ENCODE measurements at regions not wholly inside any gene's neighbourhood (a gene's known extent, or its start where the extent isn't known, plus 50 kb on each side); places are given as distances from the start of the nearest gene placed in this dataset.
"Not testable (repeated sequence)": the region's sequence is repeated elsewhere in the genome, so short reads cannot be mapped to it uniquely, and the experiment has no call there.

DNA sequence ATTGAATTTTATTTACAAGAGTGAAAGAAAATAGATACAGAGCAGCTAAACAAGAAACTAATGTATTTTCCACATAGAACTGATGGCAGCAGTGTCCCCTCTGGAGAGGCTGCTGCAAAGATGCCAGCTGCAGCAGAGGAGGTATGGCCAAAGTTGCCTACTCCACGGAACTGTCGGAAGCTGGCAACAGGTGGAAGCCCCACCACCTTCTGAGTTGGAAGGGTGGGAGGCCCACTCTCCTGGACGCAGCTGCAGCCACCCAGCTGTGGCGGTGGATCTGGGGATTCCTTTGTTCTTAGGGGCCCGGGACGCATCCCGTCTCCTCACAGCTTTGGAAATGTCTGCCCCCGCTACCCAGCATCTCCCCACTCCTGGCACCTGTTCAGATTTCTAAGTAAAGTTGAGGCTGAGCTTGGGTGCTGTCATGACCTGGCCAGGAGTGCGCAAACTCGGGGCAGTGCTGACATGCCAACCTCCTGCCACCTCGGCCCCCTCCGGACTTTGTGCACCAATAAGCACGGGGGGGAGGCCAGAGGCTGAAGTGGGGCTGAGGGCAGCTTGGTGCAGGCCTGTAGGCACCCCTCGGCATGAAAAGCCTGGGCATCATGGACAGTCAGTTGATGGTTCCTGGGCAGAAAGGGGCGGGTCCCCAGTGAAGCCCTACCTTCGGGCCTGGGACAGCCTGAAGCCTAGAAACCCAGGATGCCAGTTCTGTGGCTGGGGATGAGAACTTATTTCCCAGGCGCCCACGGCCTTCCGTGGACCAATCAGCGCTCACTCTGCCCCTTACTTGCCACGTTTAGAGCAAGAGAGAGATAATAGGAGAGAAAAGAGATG is 1071.4 kb downstream of the JRKL start:
- DNase-seq (ENCODE audit: insufficient read length, low spot score) = no peak
- no peak for FAIRE-seq

DNA sequence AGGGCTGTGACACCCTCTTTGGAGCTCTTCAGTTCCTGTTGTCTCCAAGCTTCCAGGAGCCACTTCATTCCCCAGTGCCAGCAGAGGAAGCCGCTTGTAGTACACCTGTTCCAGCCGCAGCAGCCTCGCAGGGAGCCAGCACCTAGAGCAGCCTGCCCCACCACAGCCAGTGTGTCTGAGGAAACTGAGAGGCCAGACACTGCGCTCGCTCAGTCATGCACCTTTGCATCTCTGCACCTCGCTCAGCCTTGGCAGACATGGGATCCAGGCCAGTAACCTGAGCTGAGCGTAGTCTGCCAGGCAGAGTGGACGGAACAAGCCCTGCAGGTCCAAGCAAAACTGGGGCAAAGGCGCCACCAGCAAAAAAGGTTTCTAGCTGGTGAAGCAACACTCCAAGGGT is 1072.1 kb downstream of the JRKL start:
- FAIRE-seq (no peak), DNase-seq (ENCODE audit: insufficient read length, low spot score) (no peak)

DNA sequence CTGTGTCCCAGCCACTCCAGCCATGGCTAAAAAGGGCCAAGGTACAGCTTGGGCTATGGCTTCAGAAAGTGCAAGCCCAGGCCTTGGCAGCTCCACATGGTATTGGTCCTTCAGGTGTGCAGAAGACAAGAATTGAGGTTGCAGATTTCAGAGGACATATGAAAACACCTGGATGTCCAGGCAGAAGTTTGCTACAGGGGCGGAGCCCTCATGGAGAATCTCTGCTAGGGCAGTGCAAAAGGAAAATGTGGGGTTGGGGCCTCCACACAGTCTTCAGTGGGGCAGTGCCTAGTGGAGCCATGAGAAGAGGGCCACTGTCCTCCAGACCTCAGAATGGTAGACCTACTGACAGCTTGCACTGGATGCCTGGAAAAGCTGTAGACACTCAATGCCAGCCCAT is 1074.1 kb downstream of the JRKL start:
- FAIRE-seq (no peak), DNase-seq (ENCODE audit: insufficient read length, low spot score) (no peak)

DNA sequence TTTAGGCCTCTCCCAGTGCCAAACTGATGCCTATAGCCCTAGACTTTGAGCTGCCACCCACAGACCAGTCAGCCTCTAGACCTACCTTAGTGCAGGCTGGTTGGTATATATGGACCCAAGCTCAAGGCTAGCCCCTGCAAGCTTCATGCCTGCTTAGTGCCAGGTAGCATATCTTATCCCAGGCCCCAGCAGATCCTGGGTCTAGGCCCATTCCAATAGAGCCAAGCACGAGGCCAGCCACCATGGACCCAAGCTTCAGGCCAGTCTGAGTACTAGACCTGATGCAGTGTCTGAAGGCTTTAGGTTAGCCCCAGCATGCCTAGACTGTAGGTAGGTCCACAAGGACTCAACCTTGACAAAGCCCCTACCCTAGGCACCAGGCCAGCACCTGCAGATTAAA is 1081.7 kb downstream of the JRKL start:
- DNase-seq (ENCODE audit: insufficient read length, low spot score) = no peak
- FAIRE-seq = no peak

DNA sequence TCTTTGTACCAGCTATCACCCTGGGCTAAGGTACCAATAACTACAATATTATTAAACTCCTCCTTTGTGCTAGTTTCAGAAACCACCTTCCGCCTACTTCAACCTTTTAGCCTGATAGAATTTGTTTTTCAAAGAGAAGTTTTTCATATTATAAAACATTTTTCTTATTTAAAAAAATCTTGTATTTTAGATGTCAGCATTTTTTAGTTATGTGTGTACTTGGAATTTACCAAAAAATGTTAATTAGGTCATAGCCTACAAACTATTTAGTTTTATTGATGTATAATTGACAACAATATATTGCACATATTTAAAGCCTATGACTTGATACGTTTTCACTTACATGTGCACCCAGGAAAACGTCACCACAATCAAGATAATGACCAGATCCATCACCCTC is 1097.6 kb downstream of the JRKL start:
- DNase-seq (ENCODE audit: insufficient read length, low spot score) (no peak), FAIRE-seq (no peak)

DNA sequence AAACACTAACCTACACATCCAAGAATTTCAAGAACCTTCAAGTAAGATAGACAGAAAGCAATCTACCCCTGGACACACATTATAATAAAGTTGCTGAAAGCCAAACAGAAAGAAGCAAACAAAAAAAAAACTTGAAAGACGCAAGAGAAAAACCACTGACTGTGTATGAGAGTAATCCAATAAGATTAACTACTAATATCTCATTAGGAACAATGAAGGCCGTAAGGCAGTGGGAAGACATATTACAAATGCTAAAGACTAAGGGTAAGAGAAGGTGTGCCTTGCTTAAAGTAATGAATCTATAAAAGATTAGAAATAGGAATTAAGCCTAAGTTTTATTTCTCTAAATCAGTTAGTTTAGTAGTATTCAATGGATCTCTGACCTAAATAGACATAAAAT is 1109.1 kb downstream of the JRKL start:
- no peak for DNase-seq (ENCODE audit: insufficient read length, low spot score)
- FAIRE-seq = no peak

DNA sequence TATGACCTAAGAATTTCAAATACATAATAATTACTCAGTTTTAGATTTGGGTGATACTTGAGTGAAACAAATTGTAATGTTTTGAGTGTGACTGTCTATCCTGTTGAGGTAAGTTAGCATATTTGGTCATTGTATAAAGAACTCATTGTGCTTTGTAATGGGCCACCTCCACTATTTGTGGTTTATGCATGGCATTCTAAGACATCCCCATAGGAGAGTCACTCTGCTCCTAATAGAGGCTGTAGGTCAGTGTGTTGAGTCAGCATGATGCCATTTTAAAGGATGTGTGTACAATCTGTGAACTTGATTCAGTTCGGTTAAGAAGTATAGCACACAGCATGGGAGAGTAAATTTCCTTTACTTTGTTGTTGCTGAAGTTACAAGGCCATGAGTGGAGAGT is 1112.4 kb downstream of the JRKL start:
- DNase-seq (ENCODE audit: insufficient read length, low spot score) = no peak
- no peak for FAIRE-seq

DNA sequence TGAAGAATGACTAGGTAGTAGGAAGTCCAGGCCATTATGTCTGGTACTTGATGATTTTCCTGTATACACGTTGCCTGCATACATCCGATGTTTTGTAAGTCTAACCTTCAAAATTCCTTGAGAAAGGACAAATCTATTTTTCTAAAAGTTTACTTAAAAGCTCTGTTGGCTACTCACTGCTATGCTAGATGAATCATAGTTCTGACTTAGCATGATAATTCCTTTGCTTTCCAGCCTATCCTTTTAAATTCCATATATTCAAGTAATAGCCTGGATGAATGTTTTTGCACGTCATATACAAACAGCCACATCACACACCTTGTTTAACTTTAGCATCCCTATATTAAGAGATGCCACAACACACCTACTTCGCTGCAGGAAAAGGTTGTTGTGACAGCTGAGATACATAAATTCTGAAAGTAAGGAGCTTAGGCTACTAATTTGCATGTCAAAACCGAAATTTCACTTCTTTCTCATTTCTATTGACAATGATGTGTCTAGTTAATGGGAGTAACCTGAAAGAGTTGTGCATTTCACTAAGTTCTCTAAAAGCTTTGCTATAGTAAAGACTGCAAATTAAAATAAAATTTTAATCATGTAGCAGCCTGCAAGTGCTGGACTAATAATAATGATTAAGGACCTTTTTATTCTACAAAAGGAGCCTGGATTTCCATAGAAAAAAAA is 1116.4 kb downstream of the JRKL start:
- FAIRE-seq (no peak), DNase-seq (ENCODE audit: insufficient read length, low spot score) (no peak)

DNA sequence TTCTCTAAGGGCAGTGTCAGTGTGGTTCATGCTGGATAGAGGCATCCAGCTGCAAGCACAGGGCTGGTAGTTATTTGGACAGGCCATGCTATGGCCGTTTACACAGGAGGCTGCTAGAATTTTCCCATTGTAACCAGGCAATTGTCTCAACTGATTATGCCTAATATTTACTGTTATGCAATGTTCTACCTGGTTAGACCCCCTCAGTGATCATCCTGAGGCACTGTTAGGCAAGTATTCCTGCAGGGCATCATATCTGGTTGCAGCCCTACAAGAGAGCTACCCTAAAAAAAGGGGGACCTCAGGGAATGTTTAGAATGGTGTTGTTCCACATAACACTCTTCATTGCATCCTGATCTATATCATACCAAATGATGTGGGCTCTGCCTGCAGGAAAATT is 1124.6 kb downstream of the JRKL start:
- FAIRE-seq (no peak), DNase-seq (ENCODE audit: insufficient read length, low spot score) (no peak)

DNA sequence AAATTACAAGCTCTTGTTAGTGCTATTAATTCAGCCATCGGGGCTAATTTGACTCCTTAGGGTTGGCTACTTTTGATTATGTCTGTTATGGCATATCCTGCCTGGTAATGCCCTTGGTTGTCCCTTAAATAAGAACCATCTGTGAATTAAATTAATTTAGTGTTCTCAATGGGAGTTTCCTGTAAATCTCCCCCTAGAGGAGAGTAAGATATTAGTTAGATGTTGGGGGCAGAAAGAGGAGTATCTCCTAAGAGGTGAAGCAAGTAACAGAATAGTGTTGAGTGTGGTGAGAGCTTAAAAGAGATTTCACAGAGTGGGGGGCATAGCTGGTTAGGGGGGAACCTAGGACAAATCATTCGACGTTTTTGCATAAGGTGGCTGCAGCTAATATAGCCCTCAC is 1126.9 kb downstream of the JRKL start:
- DNase-seq (ENCODE audit: insufficient read length, low spot score) (no peak), FAIRE-seq (no peak)

DNA sequence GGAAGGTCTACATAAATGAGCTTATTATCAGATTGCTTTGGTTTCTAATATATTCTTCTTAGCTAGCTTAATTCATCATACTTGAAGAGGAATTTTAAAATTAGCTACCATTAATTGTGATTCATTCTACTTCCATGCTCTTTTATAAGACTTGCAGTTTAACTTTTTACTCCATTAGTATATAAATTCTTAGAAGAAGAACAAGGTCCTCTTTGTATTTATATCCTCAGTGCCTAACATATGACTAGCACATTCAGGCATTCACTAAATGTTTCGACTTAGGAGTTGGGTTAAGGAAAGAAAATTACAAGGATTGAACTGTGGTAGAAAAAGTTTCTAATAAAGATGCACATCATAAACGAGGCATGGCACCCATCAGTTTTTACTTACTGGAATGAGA is 1135.5 kb downstream of the JRKL start:
- no peak for DNase-seq (ENCODE audit: insufficient read length, low spot score)

DNA sequence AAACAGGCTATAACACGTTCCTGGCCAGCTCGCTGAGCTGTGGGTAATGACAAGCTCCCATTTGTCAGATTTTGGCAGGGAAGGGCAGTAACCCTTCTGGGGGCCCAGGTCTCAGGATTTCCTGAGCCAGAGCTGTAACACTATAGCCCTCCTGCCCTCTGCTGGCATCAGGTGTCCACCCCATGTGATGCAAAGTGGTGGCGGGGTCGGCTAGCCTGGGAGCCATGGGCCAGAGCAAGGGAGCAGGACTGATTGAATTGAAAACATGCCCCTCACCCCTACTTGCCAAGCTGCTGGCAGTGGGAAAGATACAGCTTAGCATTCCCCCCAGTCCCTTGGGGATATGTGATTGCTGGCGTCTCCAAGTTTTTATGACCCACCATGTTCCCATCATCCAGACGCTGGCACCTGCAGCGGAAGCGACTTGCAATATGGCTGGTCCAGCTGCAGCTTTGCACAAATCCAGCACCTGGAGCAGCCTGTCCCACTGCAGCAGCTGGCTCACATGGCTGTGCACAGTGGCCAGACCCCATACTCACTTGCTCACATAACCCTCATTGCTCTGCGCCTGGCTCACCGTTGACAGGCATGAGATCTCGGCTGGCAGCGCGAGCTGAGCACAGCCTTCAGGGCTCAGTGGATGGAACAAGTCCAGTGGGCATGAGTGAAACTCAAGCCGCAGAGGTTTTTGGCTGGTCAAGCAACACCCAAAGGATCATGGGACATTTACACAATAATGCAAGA is 1147.8 kb downstream of the JRKL start:
- FAIRE-seq (no peak), DNase-seq (ENCODE audit: insufficient read length, low spot score) (no peak)

More for the DNA sequence above, 1135.5 kb downstream of the JRKL start:
- no peak for FAIRE-seq

DNA sequence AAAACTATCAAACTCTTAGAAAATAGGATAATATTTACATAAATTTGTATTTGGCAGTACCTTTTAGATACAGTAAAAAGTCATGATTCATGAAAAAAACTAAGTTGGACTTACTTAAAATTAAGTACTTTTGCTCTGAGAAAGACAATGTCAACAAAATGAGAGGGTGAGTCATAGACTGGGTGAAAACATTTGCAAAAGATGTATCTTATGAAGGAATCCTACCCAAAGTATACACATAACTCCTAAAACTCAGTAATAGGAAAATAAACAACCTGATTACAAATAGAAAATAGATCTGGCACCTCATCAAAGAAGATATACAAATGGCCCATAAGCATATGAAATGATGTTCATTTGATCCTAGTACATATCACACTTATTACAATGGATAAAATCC is 1154.6 kb downstream of the JRKL start:
- no peak for DNase-seq (ENCODE audit: insufficient read length, low spot score)
- FAIRE-seq = no peak

DNA sequence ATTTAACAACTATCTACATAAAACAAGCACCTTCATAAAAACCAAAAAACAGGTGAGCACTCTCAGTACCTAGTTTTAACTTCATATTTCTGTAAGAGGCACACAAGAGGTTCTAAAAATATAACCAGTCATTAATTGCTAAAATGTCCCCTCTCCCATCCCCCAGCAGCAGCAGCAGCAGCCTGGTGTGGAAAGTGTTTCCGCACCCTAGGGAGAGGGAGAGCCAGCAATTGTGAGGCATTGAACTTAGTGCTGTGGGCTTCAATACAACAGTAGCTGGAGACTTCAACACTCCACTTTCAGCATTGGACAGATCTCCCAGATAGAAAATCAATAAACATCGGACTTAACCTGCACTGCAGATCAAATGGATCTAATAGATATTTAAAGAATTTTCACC is 1158.5 kb downstream of the JRKL start:
- FAIRE-seq (no peak), DNase-seq (ENCODE audit: insufficient read length, low spot score) (no peak)

DNA sequence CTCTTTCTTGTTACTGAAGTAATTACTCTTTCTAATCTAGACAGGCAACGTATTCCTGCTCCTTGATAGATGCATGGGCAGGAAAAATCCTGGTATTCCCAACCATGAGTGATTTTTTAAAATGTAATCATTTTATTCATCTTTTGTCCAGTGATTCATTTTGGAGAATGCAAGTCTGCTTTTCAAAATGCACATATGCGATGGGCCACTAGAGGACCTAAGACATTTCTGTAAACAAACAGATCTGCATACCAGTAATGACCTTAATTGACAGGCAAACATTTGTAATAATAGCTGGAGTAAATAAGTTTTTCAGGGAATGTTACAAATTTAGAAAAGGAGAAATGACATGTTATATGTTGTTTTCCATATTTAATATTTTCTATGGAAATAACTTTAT is 1167.6 kb downstream of the JRKL start:
- FAIRE-seq (no peak), DNase-seq (ENCODE audit: insufficient read length, low spot score) (no peak)

DNA sequence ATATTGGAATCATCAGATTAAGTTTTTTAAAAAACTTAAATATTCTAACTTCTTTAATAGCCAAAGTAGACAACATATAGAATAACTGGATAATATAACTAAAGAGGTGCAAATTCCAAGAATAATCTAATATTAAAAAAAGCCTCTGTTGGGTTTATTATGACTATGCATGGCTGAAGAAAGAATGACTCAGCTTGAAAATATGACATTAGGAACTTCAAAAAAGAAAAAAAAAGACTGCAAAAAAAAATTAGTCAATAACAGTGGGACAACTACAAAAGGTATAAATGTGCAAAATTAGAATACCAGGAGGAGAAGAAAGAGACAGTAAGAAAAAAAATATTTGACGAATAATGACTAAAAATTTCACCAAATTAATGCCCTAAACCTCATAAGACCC is 1178.0 kb downstream of the JRKL start:
- no peak for FAIRE-seq
- DNase-seq (ENCODE audit: insufficient read length, low spot score) = no peak

DNA sequence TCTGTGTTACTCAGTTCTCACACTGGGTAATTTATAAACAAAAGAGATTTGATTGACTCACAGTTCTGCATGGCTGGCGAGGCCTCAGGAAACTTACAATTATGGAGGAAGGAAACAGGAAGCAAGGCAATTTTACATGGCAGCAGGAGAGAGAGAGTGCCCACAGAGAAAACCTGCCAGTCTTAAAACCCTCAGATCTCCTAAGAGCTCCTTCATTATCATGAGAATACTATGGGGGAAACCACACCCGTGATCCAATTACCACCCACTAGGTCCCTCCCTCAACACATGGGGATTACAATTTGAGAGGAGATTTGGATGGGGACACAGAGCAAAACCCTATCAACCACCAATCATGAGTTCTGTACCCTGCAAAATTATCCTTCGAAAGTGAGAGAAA is 1180.8 kb downstream of the JRKL start:
- FAIRE-seq (no peak), DNase-seq (ENCODE audit: insufficient read length, low spot score) (no peak)

DNA sequence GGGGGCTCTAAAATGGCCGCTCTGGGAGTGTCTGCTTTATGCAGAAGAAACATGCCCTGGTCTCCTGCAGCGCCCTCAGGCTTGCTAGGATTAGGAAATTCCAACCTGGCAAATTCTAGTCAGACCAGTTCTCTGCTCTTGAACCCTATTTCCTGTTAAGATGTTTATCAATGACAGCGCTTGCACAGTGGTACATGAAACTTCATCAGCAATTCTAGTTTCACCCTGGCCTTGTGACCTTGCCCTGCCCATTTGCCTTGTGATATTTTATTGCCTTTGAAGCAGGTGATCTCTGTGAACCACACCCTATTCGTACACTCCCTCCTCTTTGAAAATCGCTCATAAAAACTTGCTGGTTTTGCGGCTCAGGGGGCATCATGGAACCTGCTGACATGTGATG is 1184.0 kb downstream of the JRKL start:
- not testable (repeated sequence) for FAIRE-seq; DNase-seq (ENCODE audit: insufficient read length, low spot score)

DNA sequence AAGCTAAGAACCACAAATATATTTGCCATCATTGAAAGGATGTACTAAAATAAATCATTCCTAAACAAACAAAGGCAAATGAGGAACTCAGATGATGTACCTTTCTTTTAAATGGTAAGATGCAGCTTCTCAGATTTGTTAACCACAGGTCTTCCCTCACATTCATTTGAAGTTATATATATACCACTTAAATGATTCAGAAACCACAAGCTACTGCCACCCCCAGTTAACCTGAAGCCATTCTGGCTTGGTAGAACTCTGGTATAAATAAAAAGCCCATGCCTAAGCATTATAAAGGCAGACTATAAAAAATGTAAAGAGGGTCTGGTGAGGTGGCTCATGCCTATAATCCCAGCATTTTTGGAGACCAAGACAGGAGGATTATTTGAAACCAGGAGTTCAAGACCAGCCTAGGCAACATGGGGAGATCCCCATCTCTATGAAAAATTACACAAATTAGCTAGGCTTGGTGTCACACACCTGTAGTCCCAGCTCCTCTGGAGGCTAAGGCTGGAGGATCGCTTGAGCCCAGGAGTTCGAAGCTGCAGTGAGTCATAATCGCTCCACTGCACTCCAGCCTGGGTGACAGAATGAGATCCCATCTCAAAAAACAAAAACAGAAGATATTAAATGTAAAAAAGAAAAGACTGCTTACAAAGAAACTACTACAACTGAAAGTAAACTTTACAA is 1185.3 kb downstream of the JRKL start:
- FAIRE-seq (no peak), DNase-seq (ENCODE audit: insufficient read length, low spot score) (no peak)

DNA sequence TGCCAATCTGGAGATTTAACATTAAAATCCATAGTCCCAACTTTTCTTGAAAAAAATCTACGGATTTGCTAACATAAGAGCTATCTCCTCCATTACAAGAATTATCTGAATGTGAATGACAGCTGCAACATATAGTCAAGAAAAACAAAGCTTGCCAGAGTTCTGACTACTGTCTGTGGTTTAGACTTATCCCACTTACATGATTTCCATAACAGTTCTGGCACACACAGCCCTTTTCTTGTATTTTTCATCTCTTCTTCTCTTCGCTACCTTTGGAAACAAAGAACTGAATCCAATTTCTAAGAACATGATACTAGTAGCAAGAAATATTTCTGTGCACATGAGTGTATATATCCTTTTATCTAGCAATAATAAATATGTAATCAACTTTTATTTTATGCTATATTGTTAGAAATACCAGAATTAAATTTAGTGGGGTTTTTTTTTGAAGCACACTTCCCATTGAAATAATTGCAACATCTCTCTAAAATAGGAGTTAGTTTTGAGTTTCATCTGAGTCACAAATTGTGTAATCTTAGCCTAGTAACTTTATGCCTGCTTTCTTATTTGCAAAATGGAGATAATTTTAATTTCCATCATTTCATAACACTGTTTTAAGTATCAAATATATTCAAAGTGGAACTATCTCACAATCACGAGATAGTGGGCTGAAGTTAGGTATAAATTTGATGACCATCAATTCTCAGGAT is 1217.6 kb downstream of the JRKL start:
- no peak for FAIRE-seq
- no peak for DNase-seq (ENCODE audit: insufficient read length, low spot score)

DNA sequence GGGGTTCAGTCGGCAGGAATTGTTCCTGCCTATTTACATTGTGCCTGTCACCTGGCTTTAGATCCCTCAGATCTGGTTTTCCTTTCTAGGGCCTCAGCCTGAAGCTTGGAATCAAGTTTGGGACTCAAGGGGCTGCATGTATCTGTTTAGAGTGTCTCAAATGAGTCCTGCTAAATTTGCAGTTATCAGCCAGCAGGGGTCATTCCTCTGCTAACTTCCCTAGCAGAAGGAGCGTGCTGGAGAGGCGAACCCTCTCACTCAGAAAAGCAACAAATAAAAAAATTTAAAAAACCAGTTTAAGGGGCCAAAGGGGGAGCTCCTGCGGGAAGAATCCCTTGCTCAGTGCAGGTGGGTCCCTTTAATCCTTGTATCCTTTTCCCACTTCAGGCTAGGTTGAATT is 1220.2 kb downstream of the JRKL start:
- DNase-seq (ENCODE audit: insufficient read length, low spot score) = no peak
- no peak for FAIRE-seq

Measured in GM19239 (cell line).